B cell (primary cell): ENCODE measurements at regions not wholly inside any gene's neighbourhood (a gene's known extent, or its start where the extent isn't known, plus 50 kb on each side); places are given as distances from the start of the nearest gene placed in this dataset.

Source experiments
- ATAC-seq: fragments of 200-7000 bp; cut with Tn5 transposase; one replicate; pipeline ENCODE4 v1.10.0; 2021; ENCODE audit warnings: low read depth, mild to moderate bottlenecking, moderate number of reproducible peaks, moderate library complexity
- CTCF ChIA-PET: fragments of 350-600 bp; sonication (Branson Sonifier 250); formaldehyde crosslinking; loops from one replicate; lab custom pipeline; 2021; ENCODE audit warnings: antibody characterized with exemption, inconsistent platforms; lab: Charles Lee
- POLR2A ChIA-PET: fragments of 350-600 bp; sonication (Branson Sonifier 250); formaldehyde crosslinking; loops from one replicate; lab custom pipeline; 2021; ENCODE audit warnings: antibody characterized with exemption; lab: Charles Lee
- DNase-seq: peaks from one replicate; pipeline ENCODE4 v3.0.0; 2013
- H2AFZ ChIP-seq: 2 replicates; pipeline ENCODE4 v1.6.1; 2012; ENCODE audit warnings: mild to moderate bottlenecking, low read depth, low read length; ENCODE audit not compliant: insufficient read depth, poor library complexity, severe bottlenecking
- H3K27ac ChIP-seq, 2 donors: 1 replicate in 1 of 2; 2 replicates in 1 of 2; pipeline ENCODE4 v1.5.1; 2012 to 2013; ENCODE audit warnings: low read length in 2 of 2, mild to moderate bottlenecking in 2 of 2, moderate library complexity in 1 of 2
- H3K27me3 ChIP-seq, 4 experiments: fragments of 200-600 bp in 1 of 4; sonication (generic) in 1 of 4; replicated peaks in 1 of 4; 1 replicate in 2 of 4; 2 replicates in 2 of 4; pipeline versions ENCODE4 v1.6.1 to v1.7.0; 2013 to 2016; ENCODE audit warnings: low read length in 3 of 4, mild to moderate bottlenecking in 2 of 4, mixed read lengths in 1 of 4, moderate library complexity in 1 of 4; ENCODE audit not compliant: insufficient read depth in 4 of 4, control insufficient read depth in 3 of 4; ENCODE audit errors: control extremely low read depth in 1 of 4
- H3K36me3 ChIP-seq, 2 experiments: replicated peaks in 1 of 2; 1 replicate in 1 of 2; 2 replicates in 1 of 2; pipeline versions ENCODE4 v1.6.1 to v1.7.1; 2013; ENCODE audit warnings: low read length in 1 of 2; ENCODE audit not compliant: insufficient read depth in 2 of 2, control insufficient read depth in 1 of 2; ENCODE audit errors: control extremely low read depth in 1 of 2, extremely low read depth in 1 of 2
- H3K4me1 ChIP-seq, 2 donors: fragments of 200-600 bp in 1 of 2; sonication (generic) in 1 of 2; 1 replicate in 1 of 2; 2 replicates in 1 of 2; pipeline versions ENCODE4 v1.5.1 to v1.6.1; 2013 to 2017; ENCODE audit warnings: low read length in 2 of 2; ENCODE audit not compliant: control insufficient read depth in 2 of 2, insufficient read depth in 2 of 2
- H3K4me2 ChIP-seq: replicated peaks from 2 replicates; pipeline ENCODE3; 2012; ENCODE audit warnings: mild to moderate bottlenecking, low read depth, low read length; ENCODE audit not compliant: poor library complexity, severe bottlenecking
- H3K4me3 ChIP-seq, 5 experiments: fragments of 200-600 bp in 1 of 5; sonication (generic) in 1 of 5; 1 replicate in 3 of 5; 2 replicates in 2 of 5; pipeline versions ENCODE4 v1.5.1 to v1.7.0; 2011 to 2016; ENCODE audit warnings: low read length in 4 of 5, mild to moderate bottlenecking in 4 of 5, low read depth in 2 of 5, control low read depth in 1 of 5, moderate library complexity in 1 of 5; ENCODE audit not compliant: insufficient read depth in 1 of 5; ENCODE audit errors: control extremely low read depth in 1 of 5, extremely low read depth in 1 of 5
- H3K79me2 ChIP-seq: fragments of 200-600 bp; sonication (generic); one replicate; pipeline ENCODE4 v1.6.0; 2016; ENCODE audit warnings: low read length; ENCODE audit not compliant: control insufficient read depth, insufficient read depth
- H3K9ac ChIP-seq: fragments of 200-600 bp; sonication (generic); 2 replicates; pipeline ENCODE4 v1.6.1; 2017; ENCODE audit warnings: mild to moderate bottlenecking, low read length, moderate library complexity
- H3K9me3 ChIP-seq, 3 donors: one replicate each; pipeline versions ENCODE4 v1.6.1 to v1.7.1; 2013; ENCODE audit warnings: low read length in 2 of 3; ENCODE audit not compliant: control insufficient read depth in 2 of 3, insufficient read depth in 1 of 3; ENCODE audit errors: control extremely low read depth in 1 of 3
- H4K20me1 ChIP-seq: 2 replicates; pipeline ENCODE4 v1.6.0; 2012; ENCODE audit warnings: mild to moderate bottlenecking, low read length; ENCODE audit not compliant: insufficient read depth, control insufficient read depth, poor library complexity, severe bottlenecking
- H3K27ac Mint-ChIP-seq: one replicate; pipeline ENCODE4 v1.8.0; 2021; ENCODE audit warnings: mixed read lengths
- H3K27me3 Mint-ChIP-seq: one replicate; pipeline ENCODE4 v1.8.0; 2021; ENCODE audit warnings: mixed read lengths
- H3K4me1 Mint-ChIP-seq: one replicate; pipeline ENCODE4 v1.8.0; 2021; ENCODE audit warnings: mixed read lengths
- H3K4me3 Mint-ChIP-seq: one replicate; pipeline ENCODE4 v1.8.0; 2021; ENCODE audit warnings: mixed read lengths
- H3K9me3 Mint-ChIP-seq: one replicate; pipeline ENCODE4 v1.8.0; 2022; ENCODE audit warnings: mixed read lengths; ENCODE audit not compliant: insufficient read depth
- EZH2 ChIP-seq: IDR thresholded peaks from 2 replicates; pipeline ENCODE4 v1.6.1; 2012; ENCODE audit warnings: borderline replicate concordance, low read depth, mild to moderate bottlenecking, moderate library complexity, low read length; ENCODE audit not compliant: insufficient read depth, poor library complexity, severe bottlenecking
- WGBS: methylation state at CpG from one replicate; pipeline ENCODE4 v1.1.5; 2013; ENCODE audit warnings: missing lambda C conversion rate; ENCODE audit not compliant: insufficient coverage; 5-methylcytosine and 5-hydroxymethylcytosine counted together
- intact Hi-C: fragments of 100-400 bp; cut with micrococcal nuclease; formaldehyde crosslinking; loops from one replicate; pipeline ENCODE4 v1.10.0; 2022
- TF ChIP-seq, protein P1 (sequence below): fragments of 200-600 bp; IDR thresholded peaks from one replicate; pipeline ENCODE4 v1.8.0; 2022; ENCODE audit warnings: antibody characterized with exemption, mild to moderate bottlenecking

DNA sequence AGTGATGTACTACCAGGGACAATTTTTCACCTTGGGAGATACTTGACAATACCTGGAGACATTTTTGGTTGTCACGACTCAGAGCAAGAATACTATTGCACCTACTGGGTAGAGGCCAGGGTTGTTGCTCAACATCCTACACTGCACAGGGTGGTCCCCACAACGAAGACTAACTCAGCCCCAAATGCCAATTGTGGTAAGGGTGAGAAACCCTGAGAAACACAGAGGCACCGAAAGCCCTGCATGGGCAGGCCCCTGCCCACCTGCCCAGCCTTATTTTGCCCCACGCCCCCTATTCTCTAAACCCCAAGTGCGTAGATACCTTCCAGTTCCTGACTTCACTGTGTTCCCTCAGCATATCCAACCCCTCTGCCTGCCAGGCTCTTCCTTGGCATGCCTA, 163.1 kb upstream of the PKDCC start:
- Mint-ChIP-seq H3K27me3 (peaks cover 50% of the 10 kb centered on the region), H3K4me3 (no peak overlapping the region), H3K27ac (no peak overlapping the region), H3K9me3 (no peaks in the 10 kb centered on the region), H3K4me1 (no peaks in the 10 kb centered on the region)
- no peaks in the 10 kb centered on the region for H4K20me1 ChIP-seq
- no peak for TF ChIP-seq EZH2
- TF ChIP-seq, protein P1, sequence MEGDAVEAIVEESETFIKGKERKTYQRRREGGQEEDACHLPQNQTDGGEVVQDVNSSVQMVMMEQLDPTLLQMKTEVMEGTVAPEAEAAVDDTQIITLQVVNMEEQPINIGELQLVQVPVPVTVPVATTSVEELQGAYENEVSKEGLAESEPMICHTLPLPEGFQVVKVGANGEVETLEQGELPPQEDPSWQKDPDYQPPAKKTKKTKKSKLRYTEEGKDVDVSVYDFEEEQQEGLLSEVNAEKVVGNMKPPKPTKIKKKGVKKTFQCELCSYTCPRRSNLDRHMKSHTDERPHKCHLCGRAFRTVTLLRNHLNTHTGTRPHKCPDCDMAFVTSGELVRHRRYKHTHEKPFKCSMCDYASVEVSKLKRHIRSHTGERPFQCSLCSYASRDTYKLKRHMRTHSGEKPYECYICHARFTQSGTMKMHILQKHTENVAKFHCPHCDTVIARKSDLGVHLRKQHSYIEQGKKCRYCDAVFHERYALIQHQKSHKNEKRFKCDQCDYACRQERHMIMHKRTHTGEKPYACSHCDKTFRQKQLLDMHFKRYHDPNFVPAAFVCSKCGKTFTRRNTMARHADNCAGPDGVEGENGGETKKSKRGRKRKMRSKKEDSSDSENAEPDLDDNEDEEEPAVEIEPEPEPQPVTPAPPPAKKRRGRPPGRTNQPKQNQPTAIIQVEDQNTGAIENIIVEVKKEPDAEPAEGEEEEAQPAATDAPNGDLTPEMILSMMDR, result no peak
- POLR2A ChIA-PET, result no interaction called here
- H3K4me3 ChIP-seq, result no peak overlapping the region
- no peak overlapping the region for H3K4me2 ChIP-seq
- no peak overlapping the region for H3K9ac ChIP-seq
- DNase-seq (no peak), ATAC-seq (no peak)
- H3K4me1 ChIP-seq, result no peaks in the 10 kb centered on the region
- H3K9me3 ChIP-seq, result no peaks in the 10 kb centered on the region
- H3K36me3 ChIP-seq, result no peaks in the 10 kb centered on the region
- no peak overlapping the region for H3K27ac ChIP-seq
- peaks cover 0 to 11% (median 0%) of the 10 kb centered on the region in 4 experiments for H3K27me3 ChIP-seq
- WGBS, result 85% methylated on average over 4 of the region's 5 CpGs
- no peak overlapping the region for H2AFZ ChIP-seq
- no peaks in the 10 kb centered on the region for H3K79me2 ChIP-seq
- CTCF ChIA-PET, result no interaction called here
- intact Hi-C loops, result no loop called here

DNA sequence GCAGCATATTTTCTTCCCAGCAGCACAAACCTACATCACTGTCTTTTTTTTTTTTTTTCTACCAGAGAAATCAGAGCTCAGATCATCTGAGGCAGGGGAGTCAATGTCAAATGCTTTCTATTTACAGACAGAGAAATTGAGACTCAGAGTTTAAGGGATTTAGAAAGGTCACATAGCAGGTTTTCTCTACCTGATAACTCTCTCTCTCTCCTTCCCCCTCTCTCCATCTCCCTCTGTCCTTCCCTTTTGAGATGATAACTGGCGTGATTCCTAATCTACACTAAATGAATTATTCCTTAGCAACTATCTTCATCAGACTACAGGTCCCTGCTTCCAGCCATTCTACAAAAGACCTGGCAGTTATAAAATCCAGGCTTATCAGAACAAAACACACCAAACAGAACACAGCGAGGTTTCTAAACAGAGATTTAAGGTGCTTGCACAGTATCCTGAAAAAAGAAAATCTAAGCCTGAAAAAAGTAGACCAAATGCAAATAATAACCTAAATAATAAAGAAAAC, 161.6 kb upstream of the PKDCC start:
- intact Hi-C loops, result no loop called here
- H3K9ac ChIP-seq, result no peak overlapping the region
- H4K20me1 ChIP-seq, result no peaks in the 10 kb centered on the region
- no peaks in the 10 kb centered on the region for H3K79me2 ChIP-seq
- H3K27ac Mint-ChIP-seq, result no peak overlapping the region
- no peak overlapping the region for H2AFZ ChIP-seq
- DNase-seq (no peak), ATAC-seq (no peak)
- H3K4me3 ChIP-seq, result no peak overlapping the region
- H3K27me3 Mint-ChIP-seq, result peaks cover 48% of the 10 kb centered on the region
- no peak overlapping the region for H3K4me3 Mint-ChIP-seq
- WGBS, result 100% methylated on average over 1 of the region's 2 CpGs
- CTCF ChIA-PET, result interaction anchor here (0.7 to 1.0 kb wide), 2 partner anchors 14 to 16 kb away, joined by 3 read pairs; no protein-coding TSS in a partner anchor
- no peak overlapping the region for H3K4me2 ChIP-seq
- TF ChIP-seq EZH2, result no peak
- TF ChIP-seq, protein P1, result no peak
- POLR2A ChIA-PET, result interaction anchor here (0.6 kb wide), 1 partner anchor 11 kb away, joined by 4 read pairs; no protein-coding TSS in a partner anchor
- no peak overlapping the region for H3K27ac ChIP-seq
- no peaks in the 10 kb centered on the region for H3K4me1 ChIP-seq
- H3K9me3 ChIP-seq, result no peaks in the 10 kb centered on the region
- H3K9me3 Mint-ChIP-seq, result no peaks in the 10 kb centered on the region
- no peaks in the 10 kb centered on the region for H3K4me1 Mint-ChIP-seq
- no peaks in the 10 kb centered on the region for H3K36me3 ChIP-seq
- H3K27me3 ChIP-seq, result peaks cover 0 to 10% (median 2%) of the 10 kb centered on the region in 4 experiments
